Keratinocyte (primary cell): ENCODE measurements at regions not wholly inside any gene's neighbourhood (a gene's known extent, or its start where the extent isn't known, plus 50 kb on each side); places are given as distances from the start of the nearest gene placed in this dataset.

Source experiments
- DNase-seq: peaks from one replicate; pipeline ENCODE4 v3.0.0-alpha.2; 2011; ENCODE audit warnings: low read depth, missing footprints, low spot score
- FAIRE-seq: peaks from 2 replicates; lab custom pipeline; 2011; peaks lifted over from hg19 to GRCh38; lab: Jason Lieb, UNC
- H2AFZ ChIP-seq: 2 replicates; pipeline ENCODE4 v1.6.0; 2012; ENCODE audit warnings: low read length, control low read depth, inconsistent platforms; ENCODE audit not compliant: control insufficient read depth
- H3K27ac ChIP-seq: 2 replicates; pipeline ENCODE4 v1.5.1; 2011; ENCODE audit warnings: low read length; ENCODE audit not compliant: control insufficient read depth, insufficient read depth
- H3K27me3 ChIP-seq: 3 replicates; pipeline ENCODE4 v1.6.0; 2011; ENCODE audit warnings: low read length; ENCODE audit not compliant: control insufficient read depth, insufficient read depth; ENCODE audit errors: extremely low read depth
- H3K36me3 ChIP-seq, 2 experiments: 2 replicates in 1 of 2; 3 replicates in 1 of 2; pipeline ENCODE4 v1.5.1; 2011; ENCODE audit warnings: low read length in 2 of 2, mild to moderate bottlenecking in 1 of 2; ENCODE audit not compliant: control insufficient read depth in 2 of 2, insufficient read depth in 2 of 2; ENCODE audit errors: extremely low read depth in 1 of 2
- H3K4me1 ChIP-seq: 3 replicates; pipeline ENCODE4 v1.5.1; 2011; ENCODE audit warnings: low read length; ENCODE audit not compliant: control insufficient read depth, insufficient read depth; ENCODE audit errors: extremely low read depth
- H3K4me2 ChIP-seq: 3 replicates; pipeline ENCODE4 v1.6.0; 2011; ENCODE audit warnings: low read depth, low read length; ENCODE audit not compliant: control insufficient read depth, insufficient read depth; ENCODE audit errors: extremely low read depth
- H3K4me3 ChIP-seq, 3 experiments: fragments of 200-600 bp in 1 of 3; sonication (generic) in 1 of 3; 2 replicates in 2 of 3; 3 replicates in 1 of 3; pipeline ENCODE4 v1.5.1; 2011 to 2016; ENCODE audit warnings: low read length in 3 of 3, mild to moderate bottlenecking in 3 of 3, control low read depth in 2 of 3, inconsistent platforms in 1 of 3, low read depth in 1 of 3, mixed read lengths in 1 of 3, mixed run types in 1 of 3, moderate library complexity in 1 of 3; ENCODE audit not compliant: control insufficient read depth in 2 of 3, insufficient read depth in 2 of 3; ENCODE audit errors: extremely low read depth in 1 of 3
- H3K79me2 ChIP-seq: 2 replicates; pipeline ENCODE4 v1.6.0; 2012; ENCODE audit warnings: low read length; ENCODE audit not compliant: control insufficient read depth, insufficient read depth
- H3K9ac ChIP-seq: 3 replicates; pipeline ENCODE4 v1.6.0; 2011; ENCODE audit warnings: low read length; ENCODE audit not compliant: control insufficient read depth, insufficient read depth; ENCODE audit errors: extremely low read depth
- H3K9me1 ChIP-seq: 3 replicates; pipeline ENCODE4 v1.6.0; 2011; ENCODE audit warnings: low read length; ENCODE audit not compliant: control insufficient read depth, insufficient read depth; ENCODE audit errors: extremely low read depth
- H3K9me3 ChIP-seq: 2 replicates; pipeline ENCODE4 v1.5.1; 2012; ENCODE audit warnings: low read depth, low read length; ENCODE audit not compliant: control insufficient read depth
- H4K20me1 ChIP-seq: 3 replicates; pipeline ENCODE4 v1.6.0; 2011; ENCODE audit warnings: low read length; ENCODE audit not compliant: control insufficient read depth, insufficient read depth; ENCODE audit errors: extremely low read depth
- CTCF ChIP-seq, 3 experiments: IDR thresholded peaks in 1 of 3; conservative IDR thresholded peaks in 1 of 3; optimal IDR thresholded peaks in 1 of 3; 2 replicates in 2 of 3; 3 replicates in 1 of 3; pipeline versions ENCODE3 to v1.5.1; 2011; ENCODE audit warnings: low read length in 3 of 3, mild to moderate bottlenecking in 3 of 3, moderate library complexity in 2 of 3, control low read depth in 1 of 3, inconsistent platforms in 1 of 3; ENCODE audit not compliant: insufficient read depth in 2 of 3; ENCODE audit errors: extremely low read depth in 1 of 3
- EZH2 ChIP-seq: IDR thresholded peaks from one replicate; pipeline ENCODE4 v1.6.1; 2012; ENCODE audit warnings: inconsistent platforms, mild to moderate bottlenecking, low read length, moderate library complexity
- dilution Hi-C: fragments of 300-500 bp; cut with MboI; formaldehyde crosslinking; loops from one replicate; pipeline ENCODE4 v1.7.0; 2020; ENCODE audit warnings: low sequenced_read_pairs; ENCODE audit not compliant: extremely low pct_ligation_motif_present

- TF ChIP-seq EZH2 (no peak), CTCF (optimal IDR thresholded peaks at IDR 0.05 in 1 of 3, IDR thresholded peaks at IDR 0.05 in 1 of 3, conservative IDR thresholded peaks at IDR 0.05 in 1 of 3; ENCODE audit: extremely low read depth in 1 of 3, insufficient read depth in 2 of 3, low read length in 3 of 3) (no peak)
- Histone ChIP-seq H3K4me2 (no peak overlapping the region), H3K27me3 (no peaks in the 10 kb centered on the region), H3K27ac (no peak overlapping the region), H3K9me1 (no peaks in the 10 kb centered on the region), H3K4me3 (no peak overlapping the region), H3K79me2 (no peaks in the 10 kb centered on the region), H3K9me3 (no peaks in the 10 kb centered on the region), H4K20me1 (no peaks in the 10 kb centered on the region), H2AFZ (no peak overlapping the region), H3K36me3 (no peaks in the 10 kb centered on the region), H3K9ac (no peak overlapping the region), H3K4me1 (no peaks in the 10 kb centered on the region)
- DNase-seq (no peak), FAIRE-seq (no peak)
- dilution Hi-C loops: no loop called here
Observed at GRCh38 chr11:115871161-115871760, 367.0 kb upstream of the CADM1 start.

DNA sequence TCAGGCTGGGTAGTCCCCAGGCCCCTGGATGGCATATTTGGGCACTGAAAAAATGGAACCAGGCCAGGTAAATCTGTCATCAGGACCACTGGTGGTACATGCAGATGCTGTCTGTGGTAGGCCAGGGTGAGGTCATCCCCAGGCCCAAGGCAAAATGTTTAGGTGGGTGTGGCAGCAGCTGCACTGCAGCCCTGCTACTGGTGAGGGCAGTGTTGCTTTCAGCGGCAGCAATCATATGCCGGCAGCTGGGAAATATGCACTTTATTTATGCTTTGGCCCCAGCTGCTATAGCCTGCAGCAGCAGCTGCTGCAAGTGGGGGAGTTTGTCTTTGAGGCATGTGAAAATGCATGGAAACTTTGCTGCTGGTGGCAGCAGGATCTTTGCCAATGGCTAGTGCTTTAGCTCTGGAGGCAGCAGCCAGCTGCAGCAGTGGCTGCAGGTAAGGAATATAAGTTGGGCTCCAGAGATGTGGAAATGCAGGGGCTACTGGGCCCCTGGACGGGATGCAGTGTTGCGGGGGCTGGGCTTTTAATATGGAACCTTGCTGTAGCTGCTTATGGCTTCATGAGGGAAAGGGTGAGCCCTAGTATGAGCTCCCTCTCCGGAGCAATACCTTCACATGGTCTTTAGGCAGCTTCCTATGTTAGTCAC is 365.7 kb upstream of the CADM1 start:
- H2AFZ ChIP-seq: no peak overlapping the region
- no peak overlapping the region for H3K4me2 ChIP-seq
- H3K9me1 ChIP-seq: no peaks in the 10 kb centered on the region
- H3K27me3 ChIP-seq: no peaks in the 10 kb centered on the region
- H3K9me3 ChIP-seq: no peaks in the 10 kb centered on the region
- no peak overlapping the region for H3K9ac ChIP-seq
- H4K20me1 ChIP-seq: no peaks in the 10 kb centered on the region
- H3K36me3 ChIP-seq: no peaks in the 10 kb centered on the region
- DNase-seq (no peak), FAIRE-seq (no peak)
- no peak overlapping the region for H3K4me3 ChIP-seq
- no peaks in the 10 kb centered on the region for H3K79me2 ChIP-seq
- TF ChIP-seq EZH2 (no peak), CTCF (optimal IDR thresholded peaks at IDR 0.05 in 1 of 3, IDR thresholded peaks at IDR 0.05 in 1 of 3, conservative IDR thresholded peaks at IDR 0.05 in 1 of 3; ENCODE audit: extremely low read depth in 1 of 3, insufficient read depth in 2 of 3, low read length in 3 of 3) (peak; percentile 65 to 87 (median 80))
- no peak overlapping the region for H3K27ac ChIP-seq
- dilution Hi-C loops: no loop called here
- no peaks in the 10 kb centered on the region for H3K4me1 ChIP-seq
